BLaER1 (cell line): ENCODE measurements at regions not wholly inside any gene's neighbourhood (a gene's known extent, or its start where the extent isn't known, plus 50 kb on each side); places are given as distances from the start of the nearest gene placed in this dataset.
"Not testable (repeated sequence)": the region's sequence is repeated elsewhere in the genome, so short reads cannot be mapped to it uniquely, and the experiment has no call there.

ENCODE experiments used
- H3K27ac ChIP-seq: shearing (Covaris generic); formaldehyde crosslinking; 2 replicates; pipeline ENCODE4 v1.8.1; 2022
- H3K27me3 ChIP-seq: shearing (Covaris generic); formaldehyde crosslinking; 2 replicates; pipeline ENCODE4 v1.8.1; 2022
- H3K36me3 ChIP-seq: shearing (Covaris generic); formaldehyde crosslinking; 2 replicates; pipeline ENCODE4 v1.8.1; 2022
- H3K4me1 ChIP-seq: shearing (Covaris generic); formaldehyde crosslinking; 2 replicates; pipeline ENCODE4 v1.8.1; 2022
- H3K4me2 ChIP-seq: shearing (Covaris generic); formaldehyde crosslinking; 2 replicates; pipeline ENCODE4 v1.8.1; 2022
- H3K4me3 ChIP-seq: shearing (Covaris generic); formaldehyde crosslinking; 2 replicates; pipeline ENCODE4 v1.8.1; 2022
- H3K9ac ChIP-seq: shearing (Covaris generic); formaldehyde crosslinking; 2 replicates; pipeline ENCODE4 v1.8.1; 2022
- H3K9me3 ChIP-seq: shearing (Covaris generic); formaldehyde crosslinking; 2 replicates; pipeline ENCODE4 v1.8.1; 2022
- H4K20me1 ChIP-seq: shearing (Covaris generic); formaldehyde crosslinking; 2 replicates; pipeline ENCODE4 v1.8.1; 2022
- Cebpa-rat ChIP-seq: shearing (Covaris generic); IDR thresholded peaks from 2 replicates; pipeline ENCODE4 v1.8.1; 2022

DNA sequence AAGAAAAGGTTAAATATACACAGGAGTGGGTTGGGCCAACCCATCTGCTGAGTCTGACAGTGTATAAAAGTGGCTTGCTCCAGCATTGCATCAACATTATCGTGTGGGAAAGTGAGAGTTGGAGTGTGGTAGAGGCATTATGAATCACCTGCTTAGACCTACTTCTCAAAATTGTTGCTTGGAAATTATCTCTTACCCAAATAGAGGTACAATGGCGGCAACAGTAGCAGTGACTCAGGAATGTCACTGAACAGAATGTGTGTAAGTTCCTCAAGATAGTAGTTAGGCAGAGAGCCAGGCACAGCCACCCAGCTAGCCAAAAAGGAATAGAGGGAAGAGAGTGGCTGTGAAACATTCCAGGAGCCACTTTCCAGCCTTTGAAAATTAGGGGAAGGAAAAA, 616.0 kb downstream of the NUP35 start:
- H3K9me3 ChIP-seq, result no peaks in the 10 kb centered on the region
- H4K20me1 ChIP-seq, result no peaks in the 10 kb centered on the region
- H3K36me3 ChIP-seq, result no peaks in the 10 kb centered on the region
- H3K4me1 ChIP-seq, result no peaks in the 10 kb centered on the region
- no peak overlapping the region for H3K4me3 ChIP-seq
- no peak overlapping the region for H3K4me2 ChIP-seq
- no peaks in the 10 kb centered on the region for H3K27me3 ChIP-seq
- H3K27ac ChIP-seq, result no peak overlapping the region
- no peak for TF ChIP-seq Cebpa-rat
- no peak overlapping the region for H3K9ac ChIP-seq

DNA sequence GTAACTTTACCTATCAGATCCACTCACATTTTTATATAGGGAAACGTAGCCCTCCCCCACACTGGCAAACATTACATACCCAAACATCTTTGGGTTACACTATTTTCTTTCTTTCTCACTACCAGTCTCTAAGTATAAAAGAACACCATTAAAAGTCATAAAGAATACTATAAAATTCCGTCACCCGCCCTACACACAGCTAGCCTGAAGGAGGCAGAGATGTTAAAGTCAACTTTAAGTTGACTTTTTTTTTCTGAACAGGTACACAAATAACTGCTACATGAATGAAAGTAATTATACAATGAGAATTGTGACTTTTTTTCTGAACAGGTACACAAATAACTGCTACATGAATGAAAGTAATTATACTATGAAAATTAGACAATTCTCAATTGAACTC, 628.3 kb downstream of the NUP35 start:
- no peak overlapping the region for H3K9ac ChIP-seq
- no peak overlapping the region for H3K27ac ChIP-seq

GRCh38 chr2:183759033-183759432, 634.8 kb downstream of the NUP35 start:
- TF ChIP-seq Cebpa-rat, result no peak
- Histone ChIP-seq H3K36me3 (no peaks in the 10 kb centered on the region), H3K27me3 (no peaks in the 10 kb centered on the region), H3K9me3 (no peaks in the 10 kb centered on the region), H4K20me1 (no peaks in the 10 kb centered on the region), H3K4me2 (no peak overlapping the region), H3K9ac (no peak overlapping the region), H3K27ac (no peak overlapping the region), H3K4me3 (no peak overlapping the region), H3K4me1 (no peaks in the 10 kb centered on the region)

More for the DNA sequence above, 628.3 kb downstream of the NUP35 start:
- Histone ChIP-seq H3K4me3 (no peak overlapping the region), H3K4me1 (no peaks in the 10 kb centered on the region), H3K4me2 (no peak overlapping the region), H3K27me3 (no peaks in the 10 kb centered on the region), H3K9me3 (no peaks in the 10 kb centered on the region), H4K20me1 (no peaks in the 10 kb centered on the region), H3K36me3 (no peaks in the 10 kb centered on the region)
- no peak for TF ChIP-seq Cebpa-rat

- H3K4me3 ChIP-seq, result no peak overlapping the region
- H3K9me3 ChIP-seq, result no peaks in the 10 kb centered on the region
- no peaks in the 10 kb centered on the region for H3K27me3 ChIP-seq
- H3K27ac ChIP-seq, result no peak overlapping the region
- H3K4me1 ChIP-seq, result no peaks in the 10 kb centered on the region
- no peak for TF ChIP-seq Cebpa-rat
- no peaks in the 10 kb centered on the region for H4K20me1 ChIP-seq
- H3K36me3 ChIP-seq, result no peaks in the 10 kb centered on the region
- H3K4me2 ChIP-seq, result no peak overlapping the region
- no peak overlapping the region for H3K9ac ChIP-seq
Measured at GRCh38 chr2:183773775-183774174, 649.5 kb downstream of the NUP35 start.

DNA sequence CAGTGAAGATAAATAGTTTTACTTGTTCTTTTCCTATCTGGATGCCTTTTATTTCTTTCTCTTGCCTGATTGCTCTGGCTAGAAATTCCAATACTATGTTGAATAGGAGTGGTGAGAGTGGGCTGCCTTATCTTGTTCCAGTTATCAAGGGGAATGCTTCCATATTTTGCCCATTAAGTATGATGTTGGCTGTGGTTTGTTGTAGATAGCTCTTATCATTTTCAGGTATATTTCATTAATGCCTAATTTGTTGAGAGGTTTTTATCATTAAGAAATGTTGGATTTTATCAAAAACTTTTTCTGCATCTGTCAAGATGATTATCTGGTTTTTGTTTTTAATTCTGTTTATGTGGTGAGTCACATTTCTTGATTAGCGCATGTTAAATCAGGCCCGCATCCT, 655.8 kb downstream of the NUP35 start:
- H4K20me1 ChIP-seq, result no peaks in the 10 kb centered on the region
- no peak overlapping the region for H3K27ac ChIP-seq
- no peaks in the 10 kb centered on the region for H3K4me1 ChIP-seq
- H3K27me3 ChIP-seq, result no peaks in the 10 kb centered on the region
- H3K4me3 ChIP-seq, result no peak overlapping the region
- no peak overlapping the region for H3K9ac ChIP-seq
- no peaks in the 10 kb centered on the region for H3K36me3 ChIP-seq
- H3K4me2 ChIP-seq, result no peak overlapping the region
- no peak for TF ChIP-seq Cebpa-rat
- H3K9me3 ChIP-seq, result no peaks in the 10 kb centered on the region

DNA sequence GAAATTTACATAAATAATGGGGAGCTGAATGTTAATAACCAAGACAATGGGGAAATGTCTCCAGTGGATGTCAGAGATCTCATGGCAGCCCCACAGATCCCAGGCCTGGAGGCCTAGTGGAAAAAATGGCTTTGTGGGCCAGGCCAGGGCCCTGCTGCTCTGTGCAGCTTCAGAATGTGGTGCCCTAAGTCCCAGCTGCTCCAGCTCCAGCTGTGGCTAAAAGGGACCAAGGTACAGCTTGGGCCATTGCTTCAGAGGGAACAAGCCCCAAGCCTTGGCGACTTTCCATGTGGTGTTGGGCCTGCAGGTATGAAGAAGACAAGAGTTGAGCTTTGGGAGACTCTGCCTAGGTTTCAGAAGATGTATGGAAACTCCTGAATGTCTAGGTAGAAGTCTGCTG, 658.2 kb downstream of the NUP35 start:
- H3K27ac ChIP-seq, result no peak overlapping the region
- no peaks in the 10 kb centered on the region for H4K20me1 ChIP-seq
- no peaks in the 10 kb centered on the region for H3K27me3 ChIP-seq
- H3K9ac ChIP-seq, result no peak overlapping the region
- no peaks in the 10 kb centered on the region for H3K9me3 ChIP-seq
- no peaks in the 10 kb centered on the region for H3K4me1 ChIP-seq
- no peaks in the 10 kb centered on the region for H3K36me3 ChIP-seq
- no peak overlapping the region for H3K4me2 ChIP-seq
- TF ChIP-seq Cebpa-rat, result no peak
- no peak overlapping the region for H3K4me3 ChIP-seq

DNA sequence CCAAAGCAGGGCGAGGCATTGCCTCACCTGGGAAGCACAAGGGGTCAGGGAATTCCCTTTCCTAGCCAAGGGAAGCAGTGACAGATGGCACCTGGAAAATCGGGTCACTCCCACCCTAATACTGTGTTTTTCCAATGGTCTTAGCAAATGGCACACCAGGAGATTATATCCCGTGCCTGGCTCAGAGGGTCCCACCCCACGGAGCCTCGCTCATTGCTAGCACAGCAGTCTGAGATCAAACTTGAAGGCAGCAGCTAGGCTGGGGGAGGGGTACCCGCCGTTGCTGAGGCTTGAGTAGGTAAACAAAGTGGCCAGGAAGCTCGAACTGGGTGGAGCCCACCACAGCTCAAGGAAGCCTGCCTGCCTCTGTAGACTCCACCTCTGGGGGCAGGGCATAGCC, 664.6 kb downstream of the NUP35 start:
- peaks cover 20% of the 10 kb centered on the region for H3K9me3 ChIP-seq
- H3K4me3 ChIP-seq, H3K4me2 ChIP-seq, H4K20me1 ChIP-seq, H3K36me3 ChIP-seq, H3K27ac ChIP-seq, H3K4me1 ChIP-seq, H3K9ac ChIP-seq, H3K27me3 ChIP-seq: not testable (repeated sequence)

GRCh38 chr2:183792165-183792924, 668.1 kb downstream of the NUP35 start:
- not testable (repeated sequence) for H3K27ac ChIP-seq, H3K4me1 ChIP-seq, H3K9ac ChIP-seq, H3K4me3 ChIP-seq, H3K4me2 ChIP-seq, H4K20me1 ChIP-seq, H3K36me3 ChIP-seq, H3K27me3 ChIP-seq
- H3K9me3 ChIP-seq, result peaks cover 20% of the 10 kb centered on the region

GRCh38 chr2:183798535-183798934, 674.3 kb downstream of the NUP35 start:
- H3K36me3 ChIP-seq, result no peaks in the 10 kb centered on the region
- no peak overlapping the region for H3K27ac ChIP-seq

GRCh38 chr2:183799761-183800160, 675.5 kb downstream of the NUP35 start:
- no peaks in the 10 kb centered on the region for H3K36me3 ChIP-seq
- no peaks in the 10 kb centered on the region for H3K27me3 ChIP-seq
- no peak for TF ChIP-seq Cebpa-rat
- no peak overlapping the region for H3K27ac ChIP-seq
- no peak overlapping the region for H3K4me3 ChIP-seq
- H3K9me3 ChIP-seq, result peaks cover 8% of the 10 kb centered on the region; the same call in 1 of the 2 replicates
- no peaks in the 10 kb centered on the region for H4K20me1 ChIP-seq
- no peak overlapping the region for H3K9ac ChIP-seq
- no peaks in the 10 kb centered on the region for H3K4me1 ChIP-seq
- no peak overlapping the region for H3K4me2 ChIP-seq

More at GRCh38 chr2:183798535-183798934, 674.3 kb downstream of the NUP35 start:
- Histone ChIP-seq H3K9me3 (peaks cover 2% of the 10 kb centered on the region; the same call in 1 of the 2 replicates), H3K4me1 (no peaks in the 10 kb centered on the region), H3K27me3 (no peaks in the 10 kb centered on the region), H3K9ac (no peak overlapping the region), H3K4me2 (no peak overlapping the region), H3K4me3 (no peak overlapping the region), H4K20me1 (no peaks in the 10 kb centered on the region)
- no peak for TF ChIP-seq Cebpa-rat

- H4K20me1 ChIP-seq, result no peaks in the 10 kb centered on the region
- H3K36me3 ChIP-seq, result no peaks in the 10 kb centered on the region
- H3K4me3 ChIP-seq, result no peak overlapping the region
- H3K9ac ChIP-seq, result no peak overlapping the region
- H3K9me3 ChIP-seq, result peaks cover 8% of the 10 kb centered on the region; the same call in 1 of the 2 replicates
- no peak overlapping the region for H3K27ac ChIP-seq
- TF ChIP-seq Cebpa-rat, result no peak
- no peaks in the 10 kb centered on the region for H3K4me1 ChIP-seq
- no peaks in the 10 kb centered on the region for H3K27me3 ChIP-seq
- H3K4me2 ChIP-seq, result no peak overlapping the region
Measured at GRCh38 chr2:183803596-183803995, 679.4 kb downstream of the NUP35 start.
